ENCODE measurements at regions not wholly inside any gene's neighbourhood (a gene's known extent, or its start where the extent isn't known, plus 50 kb on each side); places are given as distances from the start of the nearest gene placed in this dataset.

- no peak overlapping the region for H2AFZ ChIP-seq (ENCODE audit: low read depth, low read length, severe bottlenecking)
- H3K79me2 ChIP-seq (ENCODE audit: insufficient read depth, low read length) = no peaks in the 10 kb centered on the region
Observed at GRCh38 chr2:144012304-144012703, 507.6 kb downstream of the ZEB2 start.

GRCh38 chr2:144011553-144011952 is 508.4 kb downstream of the ZEB2 start:
- no peak for TF ChIP-seq EZH2phosphoT487 (conservative IDR thresholded peaks at IDR 0.05; ENCODE audit: low read length)
- no peak for TF ChIP-seq CTCF (IDR thresholded peaks at IDR 0.05; ENCODE audit: insufficient read depth, low read length, poor library complexity, severe bottlenecking)
- H3K36me3 ChIP-seq (ENCODE audit: low read length) = no peaks in the 10 kb centered on the region
- H3K9ac ChIP-seq (ENCODE audit: low read length) = no peak overlapping the region
- H2AFZ ChIP-seq (ENCODE audit: low read depth, low read length, severe bottlenecking) = no peak overlapping the region
- no peaks in the 10 kb centered on the region for H3K9me3 ChIP-seq (ENCODE audit: insufficient read depth, low read length)
- no peaks in the 10 kb centered on the region for H4K20me1 ChIP-seq (ENCODE audit: low read depth, low read length)
- H3F3A ChIP-seq (ENCODE audit: insufficient read depth) = no peaks in the 10 kb centered on the region
- no peaks in the 10 kb centered on the region for H3K79me2 ChIP-seq (ENCODE audit: insufficient read depth, low read length)
- H3K27ac ChIP-seq (ENCODE audit: low read depth, low read length) = no peak overlapping the region
- no peaks in the 10 kb centered on the region for H3K9me2 ChIP-seq (replicated peaks; ENCODE audit: insufficient read depth, low read length)
- H3K4me2 ChIP-seq (ENCODE audit: low read depth, low read length, poor library complexity, severe bottlenecking) = no peak overlapping the region
- H3K27me3 ChIP-seq (ENCODE audit: low read length) = no peaks in the 10 kb centered on the region
- H3K4me3 ChIP-seq (ENCODE audit: insufficient read depth, low read length, poor library complexity, severe bottlenecking) = no peak overlapping the region

More at GRCh38 chr2:144012304-144012703, 507.6 kb downstream of the ZEB2 start:
- no peak overlapping the region for H3K27ac ChIP-seq (ENCODE audit: low read depth, low read length)
- H3K36me3 ChIP-seq (ENCODE audit: low read length) = no peaks in the 10 kb centered on the region
- H3K9me2 ChIP-seq (replicated peaks; ENCODE audit: insufficient read depth, low read length) = no peaks in the 10 kb centered on the region
- H3K4me3 ChIP-seq (ENCODE audit: insufficient read depth, low read length, poor library complexity, severe bottlenecking) = no peak overlapping the region
- TF ChIP-seq CTCF (IDR thresholded peaks at IDR 0.05; ENCODE audit: insufficient read depth, low read length, poor library complexity, severe bottlenecking) = no peak
- TF ChIP-seq EZH2phosphoT487 (conservative IDR thresholded peaks at IDR 0.05; ENCODE audit: low read length) = no peak
- H4K20me1 ChIP-seq (ENCODE audit: low read depth, low read length) = no peaks in the 10 kb centered on the region
- H3K9me3 ChIP-seq (ENCODE audit: insufficient read depth, low read length) = no peaks in the 10 kb centered on the region
- H3F3A ChIP-seq (ENCODE audit: insufficient read depth) = no peaks in the 10 kb centered on the region
- no peak overlapping the region for H3K4me2 ChIP-seq (ENCODE audit: low read depth, low read length, poor library complexity, severe bottlenecking)
- no peaks in the 10 kb centered on the region for H3K27me3 ChIP-seq (ENCODE audit: low read length)
- no peak overlapping the region for H3K9ac ChIP-seq (ENCODE audit: low read length)

DNA sequence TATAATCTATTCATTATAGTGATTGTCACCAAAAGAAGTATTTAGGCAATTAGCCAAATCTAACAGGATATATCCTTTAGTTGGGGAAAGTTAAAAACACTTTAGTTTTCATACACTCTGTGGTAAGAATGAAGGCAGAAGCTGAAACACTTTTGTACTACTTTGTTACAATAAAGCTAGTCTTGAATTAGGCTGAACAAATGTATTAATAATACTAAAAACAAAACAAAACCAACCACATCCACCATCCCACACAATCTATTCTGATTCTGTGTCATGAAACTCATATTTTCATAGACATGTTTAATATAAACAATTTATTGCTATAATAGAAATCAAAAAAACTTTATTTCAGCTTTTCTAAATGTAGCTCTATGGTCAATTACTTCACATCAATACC is 508.8 kb downstream of the ZEB2 start:
- Histone ChIP-seq H3K27me3 (ENCODE audit: low read length) (no peaks in the 10 kb centered on the region), H3K27ac (ENCODE audit: low read depth, low read length) (no peak overlapping the region), H3K4me2 (ENCODE audit: low read depth, low read length, poor library complexity, severe bottlenecking) (no peak overlapping the region), H3K9me2 (replicated peaks; ENCODE audit: insufficient read depth, low read length) (no peaks in the 10 kb centered on the region), H2AFZ (ENCODE audit: low read depth, low read length, severe bottlenecking) (no peak overlapping the region), H3K9me3 (ENCODE audit: insufficient read depth, low read length) (no peaks in the 10 kb centered on the region), H3K36me3 (ENCODE audit: low read length) (no peaks in the 10 kb centered on the region), H4K20me1 (ENCODE audit: low read depth, low read length) (no peaks in the 10 kb centered on the region), H3K79me2 (ENCODE audit: insufficient read depth, low read length) (no peaks in the 10 kb centered on the region), H3K9ac (ENCODE audit: low read length) (no peak overlapping the region), H3K4me3 (ENCODE audit: insufficient read depth, low read length, poor library complexity, severe bottlenecking) (no peak overlapping the region), H3F3A (ENCODE audit: insufficient read depth) (no peaks in the 10 kb centered on the region)
- TF ChIP-seq EZH2phosphoT487 (conservative IDR thresholded peaks at IDR 0.05; ENCODE audit: low read length) (no peak), CTCF (IDR thresholded peaks at IDR 0.05; ENCODE audit: insufficient read depth, low read length, poor library complexity, severe bottlenecking) (no peak)

Data from SU-DHL-6 (cell line).